Neural cell (in vitro differentiated cells): ENCODE measurements at regions not wholly inside any gene's neighbourhood (a gene's known extent, or its start where the extent isn't known, plus 50 kb on each side); places are given as distances from the start of the nearest gene placed in this dataset.

Source experiments
- CTCF ChIP-seq: fragments of 450-650 bp; IDR thresholded peaks from 2 replicates; pipeline ENCODE4 v1.5.1; 2014; ENCODE audit warnings: antibody characterized with exemption, mild to moderate bottlenecking, moderate library complexity; ENCODE audit not compliant: poor library complexity, severe bottlenecking
- EP300 ChIP-seq: fragments of 450-650 bp; conservative IDR thresholded peaks from 2 replicates; pipeline ENCODE4 v1.6.1; 2014; ENCODE audit warnings: antibody characterized with exemption, mild to moderate bottlenecking, moderate library complexity; ENCODE audit not compliant: poor library complexity, severe bottlenecking
- EZH2 ChIP-seq: fragments of 200-600, 300-800 bp; shearing (Covaris generic), sonication (generic); IDR thresholded peaks from 2 replicates; pipeline ENCODE4 v1.6.1; 2014; ENCODE audit warnings: antibody characterized with exemption, low read length, borderline replicate concordance, mild to moderate bottlenecking; ENCODE audit not compliant: insufficient read depth, poor library complexity, severe bottlenecking
- POLR2AphosphoS5 ChIP-seq: IDR thresholded peaks from 2 replicates; pipeline ENCODE4 v1.6.1; 2012

- no peak for TF ChIP-seq CTCF
- no peak for TF ChIP-seq POLR2AphosphoS5
- TF ChIP-seq EZH2: no peak
- no peak for TF ChIP-seq EP300
These were observed 461.3 kb downstream of the KIF16B start for GRCh38 chr20:16111852-16112412.
